ENCODE measurements at regions not wholly inside any gene's neighbourhood (a gene's known extent, or its start where the extent isn't known, plus 50 kb on each side); places are given as distances from the start of the nearest gene placed in this dataset.

GRCh38 chr2:57107353-57107752, 923.6 kb downstream of the CCDC85A start:
- Histone ChIP-seq H3K4me2 (no peak overlapping the region), H3K4me1 (ENCODE audit: control insufficient read depth in 1 of 2, insufficient read depth in 2 of 2, low read depth in 1 of 2, low read length in 1 of 2) (no peaks in the 10 kb centered on the region), H2AFZ (ENCODE audit: low read depth) (no peak overlapping the region), H3K27me3 (ENCODE audit: insufficient read depth) (no peaks in the 10 kb centered on the region), H4K20me1 (ENCODE audit: insufficient read depth) (no peaks in the 10 kb centered on the region), H3K79me2 (ENCODE audit: insufficient read depth) (no peaks in the 10 kb centered on the region), H3K27ac (ENCODE audit: low read depth in 2 of 2, low read length in 1 of 2) (no peak overlapping the region), H3K4me3 (ENCODE audit: low read depth in 2 of 2, low read length in 1 of 2) (no peak overlapping the region), H3K36me3 (replicated peaks in 1 of 2; ENCODE audit: control insufficient read depth in 1 of 2, insufficient read depth in 2 of 2, low read length in 1 of 2) (peaks cover 0 to 27% of the 10 kb centered on the region in 2 experiments), H3F3A (replicated peaks; ENCODE audit: insufficient read depth) (no peaks in the 10 kb centered on the region), H3K9me2 (no peaks in the 10 kb centered on the region), H3K9me3 (peaks cover 21% of the 10 kb centered on the region), H3K9ac (no peak overlapping the region)
- no peak for DNase-seq
- POLR2A ChIA-PET, result no interaction called here
- TF ChIP-seq ELF1 (IDR thresholded peaks at IDR 0.05) (no peak), REST (IDR thresholded peaks at IDR 0.05; ENCODE audit: low read depth, low read length) (no peak), CTCF (IDR thresholded peaks at IDR 0.05) (no peak), TAF1 (IDR thresholded peaks at IDR 0.05; ENCODE audit: borderline replicate concordance, low read depth, low read length) (no peak), RAD21 (IDR thresholded peaks at IDR 0.05; ENCODE audit: low read length) (no peak), GABPA (IDR thresholded peaks at IDR 0.05; ENCODE audit: low read depth) (no peak), JUND (IDR thresholded peaks at IDR 0.05) (no peak), NFIC (IDR thresholded peaks at IDR 0.05; ENCODE audit: borderline replicate concordance) (no peak), FOXM1 (IDR thresholded peaks at IDR 0.05; ENCODE audit: low read depth) (no peak), USF1 (IDR thresholded peaks at IDR 0.05; ENCODE audit: borderline replicate concordance, low read depth) (no peak), FOSL2 (IDR thresholded peaks at IDR 0.05; ENCODE audit: borderline replicate concordance, low read depth) (no peak), SMC3 (IDR thresholded peaks at IDR 0.05; ENCODE audit: low read depth, low read length) (no peak), MXI1 (IDR thresholded peaks at IDR 0.05; ENCODE audit: low read depth, low read length) (no peak), MEF2A (IDR thresholded peaks at IDR 0.05; ENCODE audit: borderline replicate concordance, low read depth) (no peak), CHD2 (IDR thresholded peaks at IDR 0.05; ENCODE audit: low read length, partially characterized antibody) (no peak)
- TF ChIP-seq, protein P1, sequence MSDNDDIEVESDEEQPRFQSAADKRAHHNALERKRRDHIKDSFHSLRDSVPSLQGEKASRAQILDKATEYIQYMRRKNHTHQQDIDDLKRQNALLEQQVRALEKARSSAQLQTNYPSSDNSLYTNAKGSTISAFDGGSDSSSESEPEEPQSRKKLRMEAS (IDR thresholded peaks at IDR 0.05; ENCODE audit: low read depth), result no peak
- CTCF ChIA-PET, result no interaction called here
- 8% methylated on average over 2 of the region's 2 CpGs for WGBS (ENCODE audit: low lambda C conversion rate)
